ENCODE measurements at regions not wholly inside any gene's neighbourhood (a gene's known extent, or its start where the extent isn't known, plus 50 kb on each side); places are given as distances from the start of the nearest gene placed in this dataset.

DNA sequence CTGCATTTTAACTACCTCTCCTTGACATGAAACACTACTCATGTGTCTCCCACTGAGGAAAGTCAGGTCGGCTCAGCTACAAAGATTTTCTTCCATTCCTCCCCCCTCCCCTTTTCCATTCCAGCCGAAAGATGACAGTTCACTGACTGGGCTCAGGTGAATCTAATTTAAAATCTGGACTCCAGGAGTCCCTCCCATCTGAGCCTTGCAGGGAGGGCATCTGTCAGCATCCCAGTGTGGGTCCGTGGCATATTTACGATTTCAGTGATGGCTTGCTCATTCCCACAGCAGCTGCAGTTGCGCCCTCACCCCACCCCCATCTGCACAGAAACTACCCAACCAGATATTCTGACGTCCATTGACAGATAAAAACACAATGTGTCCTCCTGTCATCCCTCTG is 153.7 kb upstream of the ARRDC4 start:
- Histone ChIP-seq H2AFZ (ENCODE audit: low read length) (no peak overlapping the region), H3K27me3 (ENCODE audit: control insufficient read depth in 3 of 3, insufficient read depth in 3 of 3, low read depth in 1 of 3, low read length in 3 of 3) (no peaks in the 10 kb centered on the region), H2BK120ac (ENCODE audit: low read depth, low read length) (no peak overlapping the region), H3K4me1 (ENCODE audit: control insufficient read depth in 2 of 2, insufficient read depth in 1 of 2, low read depth in 1 of 2, low read length in 2 of 2) (no peaks in the 10 kb centered on the region), H3K27ac (replicated peaks; ENCODE audit: low read length) (no peak overlapping the region), H3K4me2 (ENCODE audit: insufficient read depth, low read length, poor library complexity, severe bottlenecking) (no peak overlapping the region), H2BK15ac (ENCODE audit: low read length) (no peak overlapping the region), H3K4ac (ENCODE audit: low read length) (no peak overlapping the region), H2BK12ac (ENCODE audit: low read length) (no peak overlapping the region), H2AK5ac (ENCODE audit: low read depth, low read length) (no peak overlapping the region), H3K9ac (ENCODE audit: low read depth, low read length, poor library complexity) (no peak overlapping the region), H3K14ac (ENCODE audit: low read length) (no peak overlapping the region), H3K4me3 (ENCODE audit: low read length in 2 of 2) (no peak overlapping the region), H3K79me1 (ENCODE audit: low read depth, low read length) (no peaks in the 10 kb centered on the region), H4K8ac (ENCODE audit: low read depth, low read length) (no peak overlapping the region), H3K18ac (ENCODE audit: low read length) (no peak overlapping the region), H3K36me3 (replicated peaks in 1 of 2; ENCODE audit: control insufficient read depth in 2 of 2, insufficient read depth in 2 of 2, low read length in 2 of 2) (no peaks in the 10 kb centered on the region), H3K23ac (ENCODE audit: low read depth, low read length, poor library complexity) (no peak overlapping the region), H4K91ac (ENCODE audit: low read depth, low read length, poor library complexity) (no peak overlapping the region), H3K9me3 (replicated peaks in 1 of 2; ENCODE audit: control insufficient read depth in 2 of 2, insufficient read depth in 1 of 2, low read depth in 1 of 2, low read length in 2 of 2) (peaks cover 0 to 4% of the 10 kb centered on the region in 2 donors), H2BK5ac (ENCODE audit: low read length) (no peak overlapping the region)
- no peak for DNase-seq (ENCODE audit: low spot score)
- WGBS, 2 donors (ENCODE audit: extremely low coverage in 2 of 2, insufficient read length in 2 of 2, insufficient replicate concordance in 1 of 2), result no CpG with 5 or more reads among the region's 6 CpGs

GRCh38 chr15:97815835-97816234 is 144.7 kb upstream of the ARRDC4 start:
- Histone ChIP-seq H3K4me3 (ENCODE audit: low read length in 2 of 2) (no peak overlapping the region), H2BK12ac (ENCODE audit: low read length) (no peak overlapping the region), H2BK120ac (ENCODE audit: low read depth, low read length) (no peak overlapping the region), H3K4ac (ENCODE audit: low read length) (no peak overlapping the region), H3K18ac (ENCODE audit: low read length) (no peak overlapping the region), H3K14ac (ENCODE audit: low read length) (no peak overlapping the region), H4K91ac (ENCODE audit: low read depth, low read length, poor library complexity) (no peak overlapping the region), H3K4me1 (ENCODE audit: control insufficient read depth in 2 of 2, insufficient read depth in 1 of 2, low read depth in 1 of 2, low read length in 2 of 2) (no peaks in the 10 kb centered on the region), H3K27ac (replicated peaks; ENCODE audit: low read length) (no peak overlapping the region), H3K9ac (ENCODE audit: low read depth, low read length, poor library complexity) (no peak overlapping the region), H3K9me3 (replicated peaks in 1 of 2; ENCODE audit: control insufficient read depth in 2 of 2, insufficient read depth in 1 of 2, low read depth in 1 of 2, low read length in 2 of 2) (peaks cover 0 to under 1% of the 10 kb centered on the region in 2 donors), H2AFZ (ENCODE audit: low read length) (no peak overlapping the region), H2BK5ac (ENCODE audit: low read length) (no peak overlapping the region), H2BK15ac (ENCODE audit: low read length) (no peak overlapping the region), H3K4me2 (ENCODE audit: insufficient read depth, low read length, poor library complexity, severe bottlenecking) (no peak overlapping the region), H2AK5ac (ENCODE audit: low read depth, low read length) (no peak overlapping the region), H3K79me1 (ENCODE audit: low read depth, low read length) (no peaks in the 10 kb centered on the region), H4K8ac (ENCODE audit: low read depth, low read length) (no peak overlapping the region), H3K23ac (ENCODE audit: low read depth, low read length, poor library complexity) (no peak overlapping the region), H3K27me3 (ENCODE audit: control insufficient read depth in 3 of 3, insufficient read depth in 3 of 3, low read depth in 1 of 3, low read length in 3 of 3) (no peaks in the 10 kb centered on the region), H3K36me3 (replicated peaks in 1 of 2; ENCODE audit: control insufficient read depth in 2 of 2, insufficient read depth in 2 of 2, low read length in 2 of 2) (no peaks in the 10 kb centered on the region)
- WGBS, 2 donors (ENCODE audit: extremely low coverage in 2 of 2, insufficient read length in 2 of 2, insufficient replicate concordance in 1 of 2), result no CpG with 5 or more reads among the region's 2 CpGs
- DNase-seq (ENCODE audit: low spot score), result no peak

- WGBS, 2 donors (ENCODE audit: extremely low coverage in 2 of 2, insufficient read length in 2 of 2, insufficient replicate concordance in 1 of 2), result no CpG with 5 or more reads among the region's 9 CpGs
- Histone ChIP-seq H3K4me3 (ENCODE audit: low read length in 2 of 2) (no peak overlapping the region), H2AFZ (ENCODE audit: low read length) (no peak overlapping the region)
Observed at GRCh38 chr15:97817276-97817890, 143.1 kb upstream of the ARRDC4 start.

DNA sequence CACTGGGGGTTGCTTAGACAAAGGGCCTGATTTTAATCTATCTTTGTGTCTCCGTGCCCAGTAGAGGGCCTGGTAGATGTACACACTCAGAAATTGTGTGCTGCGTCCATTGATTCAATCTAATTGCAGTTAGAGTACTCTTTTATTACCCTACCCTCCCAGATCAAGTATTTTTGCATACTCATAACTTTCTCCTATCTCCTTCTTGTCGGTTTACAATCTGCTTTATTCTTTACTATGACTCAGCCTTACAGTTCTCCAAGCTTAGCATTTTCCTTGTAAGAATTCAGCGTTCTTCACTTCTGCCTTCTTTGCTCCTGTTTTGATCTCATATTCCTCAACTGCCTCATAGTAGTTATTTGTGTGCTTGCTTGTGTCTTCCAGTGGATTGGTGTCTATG is 124.5 kb upstream of the ARRDC4 start:
- H3K9ac ChIP-seq (ENCODE audit: low read depth, low read length, poor library complexity), result no peak overlapping the region
- no peak overlapping the region for H2AK5ac ChIP-seq (ENCODE audit: low read depth, low read length)
- DNase-seq (ENCODE audit: low spot score), result no peak
- no peak overlapping the region for H4K91ac ChIP-seq (ENCODE audit: low read depth, low read length, poor library complexity)
- H2AFZ ChIP-seq (ENCODE audit: low read length), result no peak overlapping the region
- no peaks in the 10 kb centered on the region for H3K36me3 ChIP-seq (replicated peaks in 1 of 2; ENCODE audit: control insufficient read depth in 2 of 2, insufficient read depth in 2 of 2, low read length in 2 of 2)
- no peak overlapping the region for H3K4me3 ChIP-seq (ENCODE audit: low read length in 2 of 2)
- no peaks in the 10 kb centered on the region for H3K79me1 ChIP-seq (ENCODE audit: low read depth, low read length)
- no peak overlapping the region for H3K4me2 ChIP-seq (ENCODE audit: insufficient read depth, low read length, poor library complexity, severe bottlenecking)
- H3K4me1 ChIP-seq (ENCODE audit: control insufficient read depth in 2 of 2, insufficient read depth in 1 of 2, low read depth in 1 of 2, low read length in 2 of 2), result no peaks in the 10 kb centered on the region
- H2BK12ac ChIP-seq (ENCODE audit: low read length), result no peak overlapping the region
- no peak overlapping the region for H3K14ac ChIP-seq (ENCODE audit: low read length)
- no peak overlapping the region for H3K23ac ChIP-seq (ENCODE audit: low read depth, low read length, poor library complexity)
- H3K27ac ChIP-seq (replicated peaks; ENCODE audit: low read length), result no peak overlapping the region
- no CpG with 5 or more reads among the region's 4 CpGs for WGBS, 2 donors (ENCODE audit: extremely low coverage in 2 of 2, insufficient read length in 2 of 2, insufficient replicate concordance in 1 of 2)
- no peak overlapping the region for H2BK5ac ChIP-seq (ENCODE audit: low read length)
- H2BK120ac ChIP-seq (ENCODE audit: low read depth, low read length), result no peak overlapping the region
- H3K4ac ChIP-seq (ENCODE audit: low read length), result no peak overlapping the region
- H3K27me3 ChIP-seq (ENCODE audit: control insufficient read depth in 3 of 3, insufficient read depth in 3 of 3, low read depth in 1 of 3, low read length in 3 of 3), result no peaks in the 10 kb centered on the region
- no peak overlapping the region for H3K18ac ChIP-seq (ENCODE audit: low read length)
- no peak overlapping the region for H2BK15ac ChIP-seq (ENCODE audit: low read length)
- peaks cover 0 to 3% of the 10 kb centered on the region in 2 donors for H3K9me3 ChIP-seq (replicated peaks in 1 of 2; ENCODE audit: control insufficient read depth in 2 of 2, insufficient read depth in 1 of 2, low read depth in 1 of 2, low read length in 2 of 2)
- no peak overlapping the region for H4K8ac ChIP-seq (ENCODE audit: low read depth, low read length)

More at GRCh38 chr15:97817276-97817890, 143.1 kb upstream of the ARRDC4 start:
- H3K4me1 ChIP-seq (ENCODE audit: control insufficient read depth in 2 of 2, insufficient read depth in 1 of 2, low read depth in 1 of 2, low read length in 2 of 2), result no peaks in the 10 kb centered on the region
- H3K4me2 ChIP-seq (ENCODE audit: insufficient read depth, low read length, poor library complexity, severe bottlenecking), result no peak overlapping the region
- no peak overlapping the region for H2BK120ac ChIP-seq (ENCODE audit: low read depth, low read length)
- H4K8ac ChIP-seq (ENCODE audit: low read depth, low read length), result no peak overlapping the region
- no peak for DNase-seq (ENCODE audit: low spot score)
- H3K23ac ChIP-seq (ENCODE audit: low read depth, low read length, poor library complexity), result no peak overlapping the region
- no peak overlapping the region for H3K27ac ChIP-seq (replicated peaks; ENCODE audit: low read length)
- no peak overlapping the region for H3K4ac ChIP-seq (ENCODE audit: low read length)
- no peak overlapping the region for H2BK5ac ChIP-seq (ENCODE audit: low read length)
- H3K18ac ChIP-seq (ENCODE audit: low read length), result no peak overlapping the region
- no peak overlapping the region for H3K14ac ChIP-seq (ENCODE audit: low read length)
- H3K9me3 ChIP-seq (replicated peaks in 1 of 2; ENCODE audit: control insufficient read depth in 2 of 2, insufficient read depth in 1 of 2, low read depth in 1 of 2, low read length in 2 of 2), result no peaks in the 10 kb centered on the region
- H2BK12ac ChIP-seq (ENCODE audit: low read length), result no peak overlapping the region
- no peak overlapping the region for H2AK5ac ChIP-seq (ENCODE audit: low read depth, low read length)
- no peaks in the 10 kb centered on the region for H3K27me3 ChIP-seq (ENCODE audit: control insufficient read depth in 3 of 3, insufficient read depth in 3 of 3, low read depth in 1 of 3, low read length in 3 of 3)
- no peak overlapping the region for H4K91ac ChIP-seq (ENCODE audit: low read depth, low read length, poor library complexity)
- no peak overlapping the region for H3K9ac ChIP-seq (ENCODE audit: low read depth, low read length, poor library complexity)
- H2BK15ac ChIP-seq (ENCODE audit: low read length), result no peak overlapping the region
- no peaks in the 10 kb centered on the region for H3K36me3 ChIP-seq (replicated peaks in 1 of 2; ENCODE audit: control insufficient read depth in 2 of 2, insufficient read depth in 2 of 2, low read length in 2 of 2)
- H3K79me1 ChIP-seq (ENCODE audit: low read depth, low read length), result no peaks in the 10 kb centered on the region
